GM12878 (cell line): ENCODE measurements at regions not wholly inside any gene's neighbourhood (a gene's known extent, or its start where the extent isn't known, plus 50 kb on each side); places are given as distances from the start of the nearest gene placed in this dataset.

Experiments used
- ATAC-seq: fragments of 200-7000 bp; cut with Tn5 transposase; 3 replicates; pipeline ENCODE4 v1.9.1; 2020; ENCODE audit warnings: mild to moderate bottlenecking, moderate library complexity
- BruUV-seq: library from RNA; stranded (reverse); fragments of 400-500 nt; replicated peaks from 2 replicates; lab custom pipeline; 2021; lab: Mats Ljungman, UMichigan
- CTCF ChIA-PET: fragments of 300-600 bp; sonication (Branson Sonifier 250); formaldehyde crosslinking; extraction: SDS; loops from one replicate; lab custom pipeline; 2021; ENCODE audit warnings: inconsistent platforms; lab: Yijun Ruan, JAX
- POLR2A ChIA-PET: fragments of 350-600 bp; formaldehyde crosslinking; extraction: SDS; loops from one replicate; lab custom pipeline; 2021; ENCODE audit warnings: inconsistent platforms; lab: Charles Lee
- RAD21 ChIA-PET: fragments of 300-600 bp; sonication (Branson Sonifier 250); formaldehyde crosslinking; loops from one replicate; lab custom pipeline; 2023; ENCODE audit warnings: antibody characterized with exemption; ENCODE audit not compliant: unreplicated experiment; lab: Charles Lee
- SMC1A ChIA-PET: fragments of 300-600 bp; sonication (Branson Sonifier 250); formaldehyde crosslinking; loops from one replicate; lab custom pipeline; 2023; ENCODE audit not compliant: unreplicated experiment, uncharacterized antibody; lab: Charles Lee
- DNase-seq: peaks from one replicate; pipeline ENCODE4 v3.0.0-alpha.2; 2011; ENCODE audit warnings: low read depth, low spot score
- FAIRE-seq: peaks from 3 replicates; lab custom pipeline; 2011; peaks lifted over from hg19 to GRCh38; lab: Jason Lieb, UNC
- H2AFZ ChIP-seq: 2 replicates; pipeline ENCODE4 v1.6.0; 2011; ENCODE audit warnings: low read depth, low read length, control low read depth; ENCODE audit not compliant: control insufficient read depth
- H3K27ac ChIP-seq: 2 replicates; pipeline ENCODE4 v1.5.1; 2011; ENCODE audit warnings: control low read depth; ENCODE audit not compliant: control insufficient read depth, insufficient read depth
- H3K27me3 ChIP-seq, 2 experiments: replicated peaks in 1 of 2; 2 replicates each; pipeline versions ENCODE4 v1.6.0 to v1.6.1; 2011; ENCODE audit warnings: low read length in 1 of 2; ENCODE audit not compliant: control insufficient read depth in 2 of 2, insufficient read depth in 2 of 2
- H3K36me3 ChIP-seq, 2 experiments: 2 replicates each; pipeline ENCODE4 v1.5.1; 2011; ENCODE audit warnings: low read length in 1 of 2; ENCODE audit not compliant: control insufficient read depth in 2 of 2, insufficient read depth in 2 of 2
- H3K4me1 ChIP-seq: 2 replicates; pipeline ENCODE4 v1.6.1; 2011; ENCODE audit warnings: mild to moderate bottlenecking, low read length, moderate library complexity, mixed read lengths; ENCODE audit not compliant: control insufficient read depth, insufficient read depth
- H3K4me2 ChIP-seq: 2 replicates; pipeline ENCODE4 v1.6.0; 2011; ENCODE audit warnings: control low read depth; ENCODE audit not compliant: control insufficient read depth, insufficient read depth
- H3K4me3 ChIP-seq: fragments of 200-600 bp; sonication (generic); 2 replicates; pipeline ENCODE4 v1.5.1; 2016
- H3K79me2 ChIP-seq: 2 replicates; pipeline ENCODE4 v1.6.0; 2011; ENCODE audit warnings: low read length; ENCODE audit not compliant: control insufficient read depth, insufficient read depth
- H3K9ac ChIP-seq: 2 replicates; pipeline ENCODE4 v1.8.0; 2011; ENCODE audit warnings: low read length, control low read depth, mixed read lengths; ENCODE audit not compliant: control insufficient read depth, insufficient read depth
- H3K9me3 ChIP-seq: replicated peaks from 3 replicates; pipeline ENCODE4 v1.5.1; 2011; ENCODE audit warnings: mild to moderate bottlenecking, low read length; ENCODE audit not compliant: control insufficient read depth, insufficient read depth
- H4K20me1 ChIP-seq: 2 replicates; pipeline ENCODE4 v1.6.0; 2011; ENCODE audit not compliant: control insufficient read depth, insufficient read depth
- BACH1 ChIP-seq: fragments of 450-650 bp; IDR thresholded peaks from 2 replicates; pipeline ENCODE4 v1.6.1; 2017; ENCODE audit warnings: mild to moderate bottlenecking, borderline replicate concordance
- DPF2 ChIP-seq: fragments of 450-650 bp; IDR thresholded peaks from 2 replicates; pipeline ENCODE4 v1.6.1; 2017; ENCODE audit warnings: mild to moderate bottlenecking
- E2F8 ChIP-seq: fragments of 450-650 bp; IDR thresholded peaks from 2 replicates; pipeline ENCODE4 v1.6.1; 2018; ENCODE audit warnings: mild to moderate bottlenecking, low read depth, moderate library complexity; ENCODE audit not compliant: partially characterized antibody
- HDAC2 ChIP-seq: fragments of 200-600 bp; sonication (generic); IDR thresholded peaks from 2 replicates; pipeline ENCODE4 v1.6.1; 2017
- KLF5 ChIP-seq: fragments of 450-650 bp; IDR thresholded peaks from 2 replicates; pipeline ENCODE4 v1.6.1; 2014; ENCODE audit warnings: mild to moderate bottlenecking; ENCODE audit not compliant: partially characterized antibody
- NFXL1 ChIP-seq: fragments of 450-650 bp; IDR thresholded peaks from 2 replicates; pipeline ENCODE4 v1.6.1; 2017; ENCODE audit warnings: antibody characterized with exemption, mild to moderate bottlenecking, borderline replicate concordance
- SREBF2 ChIP-seq: IDR thresholded peaks from 2 replicates; pipeline ENCODE4 v1.6.1; 2012; ENCODE audit warnings: mild to moderate bottlenecking, low read length
- ZNF217 ChIP-seq: fragments of 450-650 bp; IDR thresholded peaks from 2 replicates; pipeline ENCODE4 v1.6.1; 2017; ENCODE audit warnings: antibody characterized with exemption, mild to moderate bottlenecking
- WGBS: methylation state at CpG from one replicate; pipeline ENCODE4 v1.1.6; 2016; ENCODE audit warnings: low lambda C conversion rate; ENCODE audit not compliant: insufficient replicate concordance, insufficient coverage; ENCODE audit errors: missing lambda C conversion rate; 5-methylcytosine and 5-hydroxymethylcytosine counted together
- in situ Hi-C: fragments of 300-500 bp; cut with MboI; formaldehyde crosslinking; loops from 9 replicates; pipeline ENCODE4 v1.14.3; 2018; ENCODE audit warnings: mixed read lengths
- intact Hi-C: fragments of 100-400 bp; cut with micrococcal nuclease; formaldehyde crosslinking; loops from one replicate; pipeline ENCODE4 v1.14.2; 2022; ENCODE audit not compliant: unreplicated experiment

GRCh38 chr2:9704600-9704999 is 73.8 kb upstream of the YWHAQ start:
- no peak for TF ChIP-seq E2F8
- no peak for TF ChIP-seq HDAC2
- no peak for TF ChIP-seq ZNF217
- no peak for TF ChIP-seq DPF2
- no peak for TF ChIP-seq BACH1
- TF ChIP-seq KLF5, result no peak
- TF ChIP-seq SREBF2, result no peak
- TF ChIP-seq NFXL1, result no peak
- TF ChIP-seq, all 136 proteins: peak for 0
- ATAC-seq, result no peak
- no peaks in the 10 kb centered on the region; the same call in 2 of the 3 replicates for H3K9me3 ChIP-seq
- BruUV-seq, result no TSS peak
- CTCF ChIA-PET, result no interaction called here
- in situ Hi-C loops (no loop called here), intact Hi-C loops (no loop called here)
- no peak overlapping the region for H2AFZ ChIP-seq
- FAIRE-seq, result no peak
- no peaks in the 10 kb centered on the region for H3K79me2 ChIP-seq
- peaks cover 19% of the 10 kb centered on the region for H3K4me1 ChIP-seq
- H3K27ac ChIP-seq, result no peak overlapping the region
- H3K4me2 ChIP-seq, result no peak overlapping the region
- POLR2A ChIA-PET, result no interaction called here
- DNase-seq, result no peak
- SMC1A ChIA-PET, result no interaction called here
- RAD21 ChIA-PET, result no interaction called here
- no peaks in the 10 kb centered on the region; the same call in 1 of the 2 replicates for H4K20me1 ChIP-seq
- no peak overlapping the region for H3K4me3 ChIP-seq
- no peaks in the 10 kb centered on the region for H3K36me3 ChIP-seq
- H3K27me3 ChIP-seq, result no peaks in the 10 kb centered on the region
- 51% methylated on average over 3 of the region's 3 CpGs for WGBS
- no peak overlapping the region for H3K9ac ChIP-seq
